Left ventricle myocardium inferior (tissue), 1 donor: ENCODE measurements at regions not wholly inside any gene's neighbourhood (a gene's known extent, or its start where the extent isn't known, plus 50 kb on each side); places are given as distances from the start of the nearest gene placed in this dataset.

Experiments
- DNase-seq: peaks from one replicate; pipeline ENCODE4 v3.0.0-alpha.2; 2020
- H3K27ac ChIP-seq: fragments of 200-600 bp; replicated peaks from 2 replicates; pipeline ENCODE4 v1.8.0; 2021
- H3K27me3 ChIP-seq: fragments of 200-600 bp; 2 replicates; pipeline ENCODE4 v1.8.0; 2021; ENCODE audit warnings: low read depth
- H3K36me3 ChIP-seq: fragments of 200-600 bp; 2 replicates; pipeline ENCODE4 v1.8.0; 2021
- H3K4me1 ChIP-seq: fragments of 200-600 bp; 2 replicates; pipeline ENCODE4 v1.8.0; 2021
- H3K4me3 ChIP-seq: fragments of 200-600 bp; 2 replicates; pipeline ENCODE4 v1.8.0; 2021; ENCODE audit warnings: mild to moderate bottlenecking, moderate library complexity
- H3K9me3 ChIP-seq: fragments of 200-600 bp; replicated peaks from 2 replicates; pipeline ENCODE4 v1.8.0; 2021
- CTCF ChIP-seq: fragments of 200-600 bp; IDR thresholded peaks from 2 replicates; pipeline ENCODE4 v1.8.0; 2021; ENCODE audit warnings: antibody characterized with exemption, mild to moderate bottlenecking, borderline replicate concordance
- intact Hi-C: fragments of 100-400 bp; cut with micrococcal nuclease; formaldehyde crosslinking; loops from one replicate; pipeline ENCODE4 v1.11.0; 2022
- donor health status: DM: no; HTN: yes; CAD: no; lungs with severe emphysema.

DNA sequence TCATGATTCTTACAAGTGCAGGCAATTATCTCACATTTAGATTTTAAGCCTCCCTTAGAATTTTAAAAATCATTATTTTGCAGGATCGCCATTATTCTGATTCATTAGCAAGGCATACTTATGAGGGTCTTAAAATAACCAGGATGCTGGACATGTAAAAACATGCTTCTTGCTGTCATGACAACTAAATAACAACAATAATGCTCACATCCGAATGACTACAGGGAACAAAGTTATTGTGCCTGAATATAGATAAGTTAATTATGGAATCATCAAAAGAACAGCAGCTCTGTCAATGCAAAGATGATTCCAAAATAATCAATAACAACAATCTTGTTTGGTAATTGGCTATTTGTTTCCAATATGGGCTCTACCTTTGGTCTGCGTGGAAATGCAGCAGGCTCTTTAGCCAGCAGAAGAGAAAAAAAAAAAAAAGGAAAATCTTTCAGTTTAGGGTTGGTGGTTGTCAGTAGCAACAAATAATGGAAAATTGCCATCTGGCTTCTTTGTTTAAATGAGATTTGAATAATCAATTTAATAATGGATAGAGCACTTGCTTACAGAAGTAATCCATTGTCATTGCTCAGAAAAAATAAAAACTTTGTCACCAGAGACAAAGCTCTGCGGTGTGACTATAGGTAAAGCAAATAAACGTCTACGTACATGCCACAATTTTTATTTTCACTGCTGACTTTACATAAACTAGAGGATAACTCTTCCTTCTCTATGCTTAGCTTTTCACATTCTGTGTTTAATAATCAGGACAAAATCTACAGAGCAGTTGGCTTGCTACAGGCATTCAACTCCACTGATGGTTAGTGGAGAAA lies 468.9 kb upstream of the TSHZ3 start:
- H3K9me3 ChIP-seq, result no peaks in the 10 kb centered on the region
- no peaks in the 10 kb centered on the region for H3K4me1 ChIP-seq
- intact Hi-C loops, result no loop called here
- no peak overlapping the region for H3K4me3 ChIP-seq
- no peaks in the 10 kb centered on the region for H3K27me3 ChIP-seq
- H3K36me3 ChIP-seq, result no peaks in the 10 kb centered on the region
- no peak for DNase-seq
- no peak for TF ChIP-seq CTCF
- H3K27ac ChIP-seq, result no peak overlapping the region

DNA sequence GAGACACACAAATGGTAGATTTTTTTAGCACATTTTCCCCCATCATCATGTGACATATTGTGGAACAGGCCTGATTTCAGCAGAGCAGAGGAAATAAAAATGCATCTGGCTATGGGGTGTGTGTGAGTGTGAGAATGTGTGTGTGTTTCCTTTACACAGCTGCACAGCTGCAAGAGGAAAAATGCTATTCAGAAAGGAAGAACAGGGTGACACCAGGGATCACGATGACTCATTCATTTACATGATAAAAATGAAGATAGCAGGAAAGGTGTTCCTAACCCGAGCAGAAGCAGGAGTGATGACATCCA lies 469.5 kb upstream of the TSHZ3 start:
- Histone ChIP-seq H3K27me3 (no peaks in the 10 kb centered on the region), H3K27ac (no peak overlapping the region), H3K9me3 (no peaks in the 10 kb centered on the region), H3K36me3 (no peaks in the 10 kb centered on the region), H3K4me1 (no peaks in the 10 kb centered on the region), H3K4me3 (no peak overlapping the region)
- intact Hi-C loops, result no loop called here
- TF ChIP-seq CTCF, result no peak
- no peak for DNase-seq

- H3K4me1 ChIP-seq, result no peaks in the 10 kb centered on the region
- DNase-seq, result no peak
- intact Hi-C loops, result no loop called here
- H3K36me3 ChIP-seq, result no peaks in the 10 kb centered on the region
- no peak overlapping the region for H3K4me3 ChIP-seq
- H3K27me3 ChIP-seq, result no peaks in the 10 kb centered on the region
- no peak for TF ChIP-seq CTCF
- H3K27ac ChIP-seq, result no peak overlapping the region
- H3K9me3 ChIP-seq, result no peaks in the 10 kb centered on the region
Measured at GRCh38 chr19:31819837-31820236, 470.6 kb upstream of the TSHZ3 start.

DNA sequence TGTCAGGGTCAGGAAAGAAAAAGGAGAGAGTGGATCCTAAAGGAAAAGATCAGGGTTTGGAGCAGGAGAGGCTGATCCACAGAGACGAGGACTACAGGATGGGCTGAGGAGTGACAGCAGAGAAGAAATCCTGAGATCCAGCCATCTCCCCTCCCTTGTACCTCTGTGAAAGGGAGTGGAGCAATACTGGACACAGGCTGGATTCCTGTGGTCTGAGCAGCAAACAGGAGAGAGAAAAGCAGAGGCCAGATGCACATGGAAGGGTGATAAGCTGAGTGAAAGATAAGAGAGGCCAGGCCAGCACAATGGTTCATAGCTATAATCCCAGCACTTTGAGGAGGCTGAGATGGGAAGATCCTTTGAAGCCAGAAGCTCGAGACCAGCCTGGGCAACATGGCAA lies 472.1 kb upstream of the TSHZ3 start:
- intact Hi-C loops, result no loop called here
- TF ChIP-seq CTCF, result no peak
- H3K9me3 ChIP-seq, result no peaks in the 10 kb centered on the region

DNA sequence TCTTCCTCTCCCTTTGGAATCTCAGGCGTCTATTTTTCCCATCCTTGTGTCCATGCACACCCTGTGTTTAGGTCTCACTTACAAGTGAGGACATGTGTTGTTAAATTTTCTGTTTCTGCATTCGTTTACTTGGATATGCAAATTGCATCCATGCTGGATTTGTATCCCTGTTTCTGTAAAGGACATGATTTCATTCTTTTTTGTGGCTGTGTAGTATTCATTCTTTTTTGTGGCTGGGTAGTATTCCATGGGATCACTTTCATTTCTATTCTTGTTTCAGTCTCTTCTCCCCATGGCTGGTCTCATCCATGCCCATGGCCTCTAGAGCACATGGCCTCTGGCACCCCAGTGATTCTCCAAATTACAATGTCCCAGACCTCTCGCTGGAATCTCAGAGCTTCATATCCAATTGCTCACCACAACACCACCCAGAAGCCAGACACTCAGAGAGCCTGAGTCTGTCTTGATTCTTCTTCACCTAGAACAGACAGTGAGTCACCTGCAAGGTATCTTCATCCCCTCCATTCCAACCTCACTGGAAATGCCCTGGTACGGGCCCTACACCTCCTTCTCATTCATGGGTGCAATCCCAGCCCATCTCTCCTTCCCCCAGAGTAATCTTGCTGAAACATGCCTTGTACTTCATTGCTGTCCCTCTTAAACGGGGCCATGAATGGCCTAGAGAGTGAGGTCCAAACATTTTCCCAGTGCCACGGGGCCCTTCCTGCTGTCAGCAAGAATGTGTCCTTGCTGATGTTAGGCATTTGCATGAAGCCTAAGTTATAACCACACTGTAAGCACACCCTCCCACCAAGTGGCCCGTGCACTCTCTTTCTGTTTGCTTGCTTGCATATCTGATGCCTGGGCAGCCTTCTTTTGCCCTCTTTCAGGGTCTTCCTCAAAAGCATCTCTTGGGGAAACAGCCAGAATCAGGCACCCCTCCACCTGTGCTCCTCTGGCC lies 476.2 kb upstream of the TSHZ3 start:
- no peak for TF ChIP-seq CTCF
- intact Hi-C loops, result no loop called here

More for the DNA sequence above, 472.1 kb upstream of the TSHZ3 start:
- H3K4me3 ChIP-seq, result no peak overlapping the region
- DNase-seq, result no peak
- no peaks in the 10 kb centered on the region for H3K4me1 ChIP-seq
- no peak overlapping the region for H3K27ac ChIP-seq
- no peaks in the 10 kb centered on the region for H3K36me3 ChIP-seq
- peaks cover 8% of the 10 kb centered on the region for H3K27me3 ChIP-seq

More for the DNA sequence above, 476.2 kb upstream of the TSHZ3 start:
- Histone ChIP-seq H3K9me3 (no peaks in the 10 kb centered on the region), H3K4me1 (no peaks in the 10 kb centered on the region), H3K27ac (no peak overlapping the region), H3K27me3 (peaks cover 8% of the 10 kb centered on the region), H3K4me3 (no peak overlapping the region), H3K36me3 (no peaks in the 10 kb centered on the region)
- DNase-seq, result no peak
